Lower leg skin (tissue), 4 donors: ENCODE measurements at regions not wholly inside any gene's neighbourhood (a gene's known extent, or its start where the extent isn't known, plus 50 kb on each side); places are given as distances from the start of the nearest gene placed in this dataset.

ENCODE experiments used
- DNase-seq, 2 donors: peaks; one replicate each; pipeline ENCODE4 v3.0.0-alpha.2; 2019; ENCODE audit warnings: low spot score in 2 of 2
- H3K4me3 ChIP-seq: fragments of 200-600 bp; sonication (generic); 2 replicates; pipeline ENCODE4 v1.5.1; 2017; ENCODE audit warnings: mild to moderate bottlenecking, low read depth; ENCODE audit not compliant: poor library complexity, severe bottlenecking
- CTCF ChIP-seq, 3 donors: fragments of 450-650 bp; IDR thresholded peaks; one replicate each; pipeline ENCODE4 v1.5.1; 2016; ENCODE audit warnings: antibody characterized with exemption in 3 of 3, mild to moderate bottlenecking in 3 of 3, moderate library complexity in 2 of 3
- POLR2A ChIP-seq, 2 donors: fragments of 450-650 bp; IDR thresholded peaks; one replicate each; pipeline ENCODE4 v1.6.1; 2016 to 2017; ENCODE audit warnings: antibody characterized with exemption in 2 of 2, mild to moderate bottlenecking in 1 of 2, moderate library complexity in 1 of 2
- WGBS, 2 donors: methylation state at CpG; one replicate each; pipeline ENCODE4 v1.1.5; 2018; 5-methylcytosine and 5-hydroxymethylcytosine counted together
- intact Hi-C: fragments of 100-400 bp; cut with DNase I; formaldehyde crosslinking; loops from one replicate; pipeline ENCODE4 v1.15.0; 2023; ENCODE audit warnings: low total_unique reads

- 27 to 33% methylated on average over 4 of the region's 4 CpGs for WGBS, 2 donors
- TF ChIP-seq CTCF (IDR thresholded peaks at IDR 0.05) (no peak), POLR2A (IDR thresholded peaks at IDR 0.05) (no peak)
- no peak overlapping the region for H3K4me3 ChIP-seq
- DNase-seq, result no peak
- intact Hi-C loops, result no loop called here
Observed at GRCh38 chr10:57168611-57169240, 807.7 kb upstream of the ZWINT start.

DNA sequence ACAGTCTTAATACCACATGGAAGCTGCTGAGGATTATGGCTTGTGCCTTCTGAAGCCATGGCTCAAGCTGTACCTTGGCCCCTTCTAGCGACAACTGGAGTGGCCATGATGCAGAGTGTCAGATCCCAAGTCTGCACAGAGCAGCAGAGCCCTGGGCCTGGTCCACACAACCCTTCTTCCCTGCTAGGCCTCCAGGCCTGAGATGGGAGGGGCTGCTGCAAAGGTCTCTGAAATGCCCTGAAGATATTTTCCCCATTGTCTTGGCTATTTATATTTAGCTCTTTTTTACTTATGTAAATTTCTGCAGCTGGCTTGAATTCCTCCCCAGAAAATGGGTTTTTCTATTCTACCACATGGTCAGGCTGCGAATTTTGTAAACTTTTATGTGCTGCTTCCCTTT is 804.6 kb upstream of the ZWINT start:
- intact Hi-C loops, result no loop called here
- TF ChIP-seq POLR2A (IDR thresholded peaks at IDR 0.05) (no peak), CTCF (IDR thresholded peaks at IDR 0.05) (no peak)
- H3K4me3 ChIP-seq, result no peak overlapping the region
- whole genome bisulfite sequencing, 2 donors, result 94% methylated on average over 2 of the region's 2 CpGs
- DNase-seq, result no peak

DNA sequence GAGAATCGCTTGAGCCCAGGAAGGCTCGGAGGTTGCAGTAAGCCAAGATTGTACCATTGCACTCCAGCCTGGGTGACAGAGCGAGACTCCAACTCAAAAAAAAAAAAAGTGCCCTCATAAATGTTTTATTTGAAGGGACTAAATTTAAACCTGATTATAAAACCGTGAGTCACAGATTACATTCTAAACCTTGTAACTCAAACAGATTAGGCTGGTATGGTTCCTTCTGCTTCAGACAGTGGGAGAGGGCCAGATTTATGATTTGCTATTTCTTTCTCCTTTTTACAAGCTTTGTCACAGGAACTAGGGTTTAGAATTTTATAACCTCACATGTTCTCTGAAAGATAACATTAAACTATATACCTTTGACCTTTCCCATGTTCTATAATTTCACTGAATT is 801.2 kb upstream of the ZWINT start:
- WGBS, 2 donors, result 70 to 84% methylated on average over 4 of the region's 4 CpGs
- DNase-seq, result no peak
- no peak overlapping the region for H3K4me3 ChIP-seq
- TF ChIP-seq CTCF (IDR thresholded peaks at IDR 0.05), result no peak
- intact Hi-C loops, result no loop called here

GRCh38 chr10:57161157-57161556 is 800.1 kb upstream of the ZWINT start:
- intact Hi-C loops, result no loop called here
- DNase-seq, result no peak
- 94 to 97% methylated on average over 1 of the region's 1 CpG for WGBS, 2 donors
- H3K4me3 ChIP-seq, result no peak overlapping the region
- TF ChIP-seq CTCF (IDR thresholded peaks at IDR 0.05), result no peak
- TF ChIP-seq POLR2A (IDR thresholded peaks at IDR 0.05), result no peak

DNA sequence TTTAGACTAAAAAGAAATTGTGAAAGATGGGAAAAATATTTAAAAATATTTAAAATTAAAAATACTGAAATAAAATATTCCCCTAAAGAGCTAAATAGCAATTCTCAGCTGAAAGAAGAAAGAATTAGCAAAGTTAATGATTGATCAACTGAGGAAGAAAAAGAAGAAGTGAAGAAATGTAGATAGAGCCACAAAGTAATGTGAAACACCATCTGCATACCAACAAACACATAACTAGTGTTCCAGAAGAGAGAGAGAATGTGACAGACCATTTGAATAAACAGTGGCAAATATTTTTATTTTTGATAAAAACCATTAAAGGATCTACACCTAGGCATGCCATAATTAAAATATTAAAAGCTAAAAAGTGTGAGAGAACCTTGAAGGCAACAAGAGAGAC is 784.5 kb upstream of the ZWINT start:
- no peak for TF ChIP-seq CTCF (IDR thresholded peaks at IDR 0.05)
- no peak for TF ChIP-seq POLR2A (IDR thresholded peaks at IDR 0.05)
- no peak for DNase-seq
- H3K4me3 ChIP-seq, result no peak overlapping the region
- intact Hi-C loops, result no loop called here

- 42 to 46% methylated on average over 7 of the region's 7 CpGs for WGBS, 2 donors
- DNase-seq, result no peak
Observed at GRCh38 chr10:57142925-57143576, 782.0 kb upstream of the ZWINT start.

More at GRCh38 chr10:57142925-57143576, 782.0 kb upstream of the ZWINT start:
- TF ChIP-seq POLR2A (IDR thresholded peaks at IDR 0.05) (no peak), CTCF (IDR thresholded peaks at IDR 0.05) (no peak)
- no peak overlapping the region for H3K4me3 ChIP-seq
- intact Hi-C loops, result no loop called here
